Breast epithelium (tissue), 3 donors: ENCODE measurements at regions not wholly inside any gene's neighbourhood (a gene's known extent, or its start where the extent isn't known, plus 50 kb on each side); places are given as distances from the start of the nearest gene placed in this dataset.
"Not testable (repeated sequence)": the region's sequence is repeated elsewhere in the genome, so short reads cannot be mapped to it uniquely, and the experiment has no call there.

Source experiments
- CTCF ChIP-seq, 3 donors: fragments of 450-650 bp; IDR thresholded peaks; one replicate each; pipeline ENCODE4 v1.5.1; 2016 to 2017; ENCODE audit warnings: antibody characterized with exemption in 3 of 3, mild to moderate bottlenecking in 3 of 3, moderate library complexity in 3 of 3
- POLR2A ChIP-seq: fragments of 450-650 bp; IDR thresholded peaks from one replicate; pipeline ENCODE4 v1.6.1; 2016; ENCODE audit warnings: antibody characterized with exemption, mild to moderate bottlenecking, moderate library complexity

GRCh38 chr1:121081625-121082199 is 102.4 kb downstream of the FAM72B start:
- TF ChIP-seq CTCF (IDR thresholded peaks at IDR 0.05); POLR2A: not testable (repeated sequence)
